Endothelial cell (in vitro differentiated cells): ENCODE measurements at regions not wholly inside any gene's neighbourhood (a gene's known extent, or its start where the extent isn't known, plus 50 kb on each side); places are given as distances from the start of the nearest gene placed in this dataset.

ENCODE experiments used
- DNase-seq: peaks from one replicate; pipeline ENCODE4 v3.0.0; 2021; ENCODE audit warnings: low spot score
- H3K27ac Mint-ChIP-seq: one replicate; pipeline ENCODE4 v1.8.0; 2021; ENCODE audit warnings: mixed read lengths, inconsistent platforms; ENCODE audit not compliant: unreplicated experiment
- H3K27me3 Mint-ChIP-seq: one replicate; pipeline ENCODE4 v1.8.0; 2021; ENCODE audit warnings: mild to moderate bottlenecking, moderate library complexity, mixed read lengths, inconsistent platforms; ENCODE audit not compliant: unreplicated experiment
- H3K36me3 Mint-ChIP-seq: one replicate; pipeline ENCODE4 v1.8.0; 2021; ENCODE audit warnings: mild to moderate bottlenecking, low read depth, mixed read lengths, inconsistent platforms; ENCODE audit not compliant: unreplicated experiment
- H3K4me1 Mint-ChIP-seq: one replicate; pipeline ENCODE4 v1.8.0; 2021; ENCODE audit warnings: mild to moderate bottlenecking, mixed read lengths, inconsistent platforms; ENCODE audit not compliant: unreplicated experiment
- H3K4me3 Mint-ChIP-seq: one replicate; pipeline ENCODE4 v1.8.0; 2021; ENCODE audit warnings: mild to moderate bottlenecking, mixed read lengths, inconsistent platforms; ENCODE audit not compliant: unreplicated experiment
- H3K9me3 Mint-ChIP-seq: one replicate; pipeline ENCODE4 v1.8.0; 2021; ENCODE audit warnings: mixed read lengths, inconsistent platforms; ENCODE audit not compliant: unreplicated experiment
- CTCF ChIP-seq: fragments of 200-600 bp; sonication (generic); IDR thresholded peaks from one replicate; pipeline ENCODE4 v1.5.0; 2021; ENCODE audit warnings: antibody characterized with exemption; ENCODE audit not compliant: unreplicated experiment

- H3K4me1 Mint-ChIP-seq = no peaks in the 10 kb centered on the region
- H3K9me3 Mint-ChIP-seq = no peaks in the 10 kb centered on the region
- no peak overlapping the region for H3K27ac Mint-ChIP-seq
- no peak for DNase-seq
- H3K4me3 Mint-ChIP-seq = no peak overlapping the region
- TF ChIP-seq CTCF = no peak
- H3K36me3 Mint-ChIP-seq = no peaks in the 10 kb centered on the region
- H3K27me3 Mint-ChIP-seq = peaks cover 1% of the 10 kb centered on the region
These were observed 156.4 kb upstream of the ADCY1 start for GRCh38 chr7:45417735-45418134.

- no peak for DNase-seq
- peaks cover 1% of the 10 kb centered on the region for H3K27me3 Mint-ChIP-seq
- no peaks in the 10 kb centered on the region for H3K4me1 Mint-ChIP-seq
- no peaks in the 10 kb centered on the region for H3K36me3 Mint-ChIP-seq
- TF ChIP-seq CTCF = no peak
- no peaks in the 10 kb centered on the region for H3K9me3 Mint-ChIP-seq
- no peak overlapping the region for H3K4me3 Mint-ChIP-seq
- H3K27ac Mint-ChIP-seq = no peak overlapping the region
These were observed 153.2 kb upstream of the ADCY1 start for GRCh38 chr7:45420843-45421495.

DNA sequence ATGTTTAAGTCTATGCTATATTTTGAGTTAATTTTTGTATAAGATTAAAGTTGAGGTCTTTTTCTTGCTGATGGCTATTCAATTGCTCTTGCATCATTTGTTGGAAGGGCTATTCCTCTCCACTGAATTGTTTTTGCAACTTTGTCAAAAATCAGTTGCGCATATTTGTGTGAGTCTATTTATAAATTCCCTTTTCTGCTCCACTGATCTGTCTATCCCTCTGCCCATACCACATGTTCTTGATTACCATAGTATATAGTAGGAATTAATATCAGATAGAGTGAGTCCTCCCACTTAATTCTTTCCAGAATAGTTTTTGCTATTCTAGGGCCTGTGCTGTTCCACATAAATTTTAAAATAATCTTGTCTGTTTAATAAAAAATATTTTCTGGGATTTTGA lies 152.4 kb upstream of the ADCY1 start:
- Mint-ChIP-seq H3K4me3 (no peak overlapping the region), H3K27me3 (peaks cover 1% of the 10 kb centered on the region), H3K27ac (no peak overlapping the region), H3K4me1 (no peaks in the 10 kb centered on the region), H3K9me3 (no peaks in the 10 kb centered on the region), H3K36me3 (no peaks in the 10 kb centered on the region)
- DNase-seq = no peak
- TF ChIP-seq CTCF = no peak

GRCh38 chr7:45430397-45430796 lies 143.8 kb upstream of the ADCY1 start:
- H3K27me3 Mint-ChIP-seq = peaks cover 2% of the 10 kb centered on the region
- H3K9me3 Mint-ChIP-seq = no peaks in the 10 kb centered on the region
- TF ChIP-seq CTCF = no peak

GRCh38 chr7:45434167-45434784 lies 139.9 kb upstream of the ADCY1 start:
- peaks cover 2% of the 10 kb centered on the region for H3K27me3 Mint-ChIP-seq
- no peak for TF ChIP-seq CTCF
- DNase-seq = no peak
- no peaks in the 10 kb centered on the region for H3K4me1 Mint-ChIP-seq
- H3K9me3 Mint-ChIP-seq = no peaks in the 10 kb centered on the region
- H3K27ac Mint-ChIP-seq = no peak overlapping the region
- no peak overlapping the region for H3K4me3 Mint-ChIP-seq
- no peaks in the 10 kb centered on the region for H3K36me3 Mint-ChIP-seq

More at GRCh38 chr7:45430397-45430796, 143.8 kb upstream of the ADCY1 start:
- H3K36me3 Mint-ChIP-seq = no peaks in the 10 kb centered on the region
- H3K27ac Mint-ChIP-seq = no peak overlapping the region
- H3K4me1 Mint-ChIP-seq = no peaks in the 10 kb centered on the region
- DNase-seq = no peak
- H3K4me3 Mint-ChIP-seq = no peak overlapping the region
